Effector memory CD8-positive, alpha-beta T cell (primary cell): ENCODE measurements at regions not wholly inside any gene's neighbourhood (a gene's known extent, or its start where the extent isn't known, plus 50 kb on each side); places are given as distances from the start of the nearest gene placed in this dataset.

ENCODE experiments used
- ATAC-seq: fragments of 150-1000 bp; cut with Tn5 transposase; replicated peaks from 2 replicates; pipeline ENCODE4 v1.10.0; 2021; ENCODE audit warnings: mild to moderate bottlenecking, moderate library complexity
- DNase-seq, 3 experiments: peaks; one replicate each; pipeline ENCODE4 v3.0.0; 2021
- H3K27ac Mint-ChIP-seq, 2 donors: one replicate each; pipeline ENCODE4 v1.8.0; 2022; ENCODE audit warnings: mild to moderate bottlenecking in 2 of 2, mixed read lengths in 2 of 2, moderate library complexity in 2 of 2
- H3K27me3 Mint-ChIP-seq, 2 donors: one replicate each; pipeline ENCODE4 v1.8.0; 2022; ENCODE audit warnings: mixed read lengths in 2 of 2
- H3K36me3 Mint-ChIP-seq: one replicate; pipeline ENCODE4 v1.8.0; 2022; ENCODE audit warnings: mild to moderate bottlenecking, moderate library complexity, mixed read lengths; ENCODE audit not compliant: insufficient read depth
- H3K4me1 Mint-ChIP-seq, 2 donors: one replicate each; pipeline ENCODE4 v1.8.0; 2022; ENCODE audit warnings: low read depth in 2 of 2, mixed read lengths in 2 of 2
- H3K4me3 Mint-ChIP-seq, 2 donors: one replicate each; pipeline ENCODE4 v1.8.0; 2022; ENCODE audit warnings: mild to moderate bottlenecking in 2 of 2, mixed read lengths in 2 of 2, moderate library complexity in 2 of 2
- H3K9me3 Mint-ChIP-seq, 2 donors: one replicate each; pipeline ENCODE4 v1.8.0; 2022; ENCODE audit warnings: mixed read lengths in 2 of 2

- DNase-seq (no peak), ATAC-seq (no peak)
- Mint-ChIP-seq H3K27ac (no peak overlapping the region), H3K36me3 (no peaks in the 10 kb centered on the region), H3K4me3 (no peak overlapping the region), H3K9me3 (no peaks in the 10 kb centered on the region), H3K4me1 (peaks cover 4 to 6% of the 10 kb centered on the region in 2 donors), H3K27me3 (no peaks in the 10 kb centered on the region)
Measured at GRCh38 chr17:63150994-63151464, 185.0 kb downstream of the TANC2 start.

GRCh38 chr17:63151941-63152523, 186.0 kb downstream of the TANC2 start:
- DNase-seq (no peak), ATAC-seq (no peak)
- H3K36me3 Mint-ChIP-seq = no peaks in the 10 kb centered on the region
- peaks cover 4 to 9% of the 10 kb centered on the region in 2 donors for H3K4me1 Mint-ChIP-seq
- no peaks in the 10 kb centered on the region for H3K9me3 Mint-ChIP-seq
- peak overlapping the region in 1 of 2 donors; percentile 27 for H3K27ac Mint-ChIP-seq
- no peaks in the 10 kb centered on the region for H3K27me3 Mint-ChIP-seq
- no peak overlapping the region for H3K4me3 Mint-ChIP-seq

GRCh38 chr17:63153488-63153887, 187.5 kb downstream of the TANC2 start:
- no peak for ATAC-seq
- H3K4me3 Mint-ChIP-seq = no peak overlapping the region
- no peak for DNase-seq

GRCh38 chr17:63154586-63155244, 188.7 kb downstream of the TANC2 start:
- H3K27ac Mint-ChIP-seq = no peak overlapping the region
- ATAC-seq = no peak
- no peaks in the 10 kb centered on the region for H3K27me3 Mint-ChIP-seq
- no peak for DNase-seq
- H3K4me3 Mint-ChIP-seq = no peak overlapping the region
- no peaks in the 10 kb centered on the region for H3K36me3 Mint-ChIP-seq
- H3K4me1 Mint-ChIP-seq = peaks cover 4 to 9% of the 10 kb centered on the region in 2 donors
- no peaks in the 10 kb centered on the region for H3K9me3 Mint-ChIP-seq

More at GRCh38 chr17:63153488-63153887, 187.5 kb downstream of the TANC2 start:
- Mint-ChIP-seq H3K27ac (no peak overlapping the region), H3K9me3 (no peaks in the 10 kb centered on the region), H3K27me3 (no peaks in the 10 kb centered on the region), H3K4me1 (peaks cover 4 to 9% of the 10 kb centered on the region in 2 donors), H3K36me3 (no peaks in the 10 kb centered on the region)

- no peaks in the 10 kb centered on the region for H3K36me3 Mint-ChIP-seq
- no peak overlapping the region for H3K4me3 Mint-ChIP-seq
- no peaks in the 10 kb centered on the region for H3K9me3 Mint-ChIP-seq
- no peak overlapping the region for H3K27ac Mint-ChIP-seq
- no peak for DNase-seq
- no peak for ATAC-seq
- H3K4me1 Mint-ChIP-seq = peaks cover 0 to 6% of the 10 kb centered on the region in 2 donors
- no peaks in the 10 kb centered on the region for H3K27me3 Mint-ChIP-seq
Measured at GRCh38 chr17:63156986-63157385, 191.0 kb downstream of the TANC2 start.

GRCh38 chr17:63162406-63163157, 196.5 kb downstream of the TANC2 start:
- H3K27me3 Mint-ChIP-seq = no peaks in the 10 kb centered on the region
- no peaks in the 10 kb centered on the region for H3K36me3 Mint-ChIP-seq
- ATAC-seq = no peak
- H3K9me3 Mint-ChIP-seq = no peaks in the 10 kb centered on the region
- DNase-seq = no peak
- H3K4me3 Mint-ChIP-seq = no peak overlapping the region
- H3K4me1 Mint-ChIP-seq = no peaks in the 10 kb centered on the region
- no peak overlapping the region for H3K27ac Mint-ChIP-seq

- H3K27ac Mint-ChIP-seq = no peak overlapping the region
- no peaks in the 10 kb centered on the region for H3K4me1 Mint-ChIP-seq
- H3K27me3 Mint-ChIP-seq = no peaks in the 10 kb centered on the region
- no peak overlapping the region for H3K4me3 Mint-ChIP-seq
- no peaks in the 10 kb centered on the region for H3K9me3 Mint-ChIP-seq
- no peaks in the 10 kb centered on the region for H3K36me3 Mint-ChIP-seq
- ATAC-seq (no peak), DNase-seq (no peak)
Measured at GRCh38 chr17:63163158-63163520, 197.1 kb downstream of the TANC2 start.

- DNase-seq (no peak), ATAC-seq (no peak)
- H3K36me3 Mint-ChIP-seq = no peaks in the 10 kb centered on the region
- no peak overlapping the region for H3K4me3 Mint-ChIP-seq
- H3K4me1 Mint-ChIP-seq = no peaks in the 10 kb centered on the region
- no peak overlapping the region for H3K27ac Mint-ChIP-seq
- no peaks in the 10 kb centered on the region for H3K27me3 Mint-ChIP-seq
- no peaks in the 10 kb centered on the region for H3K9me3 Mint-ChIP-seq
Measured at GRCh38 chr17:63165400-63165799, 199.4 kb downstream of the TANC2 start.

- ATAC-seq (no peak), DNase-seq (no peak)
- no peaks in the 10 kb centered on the region for H3K36me3 Mint-ChIP-seq
- H3K4me1 Mint-ChIP-seq = no peaks in the 10 kb centered on the region
- no peak overlapping the region for H3K4me3 Mint-ChIP-seq
- H3K27me3 Mint-ChIP-seq = no peaks in the 10 kb centered on the region
- H3K27ac Mint-ChIP-seq = no peak overlapping the region
- no peaks in the 10 kb centered on the region for H3K9me3 Mint-ChIP-seq
Measured at GRCh38 chr17:63170795-63171194, 204.8 kb downstream of the TANC2 start.

GRCh38 chr17:63171428-63172393, 205.7 kb downstream of the TANC2 start:
- no peak overlapping the region for H3K27ac Mint-ChIP-seq
- no peaks in the 10 kb centered on the region for H3K36me3 Mint-ChIP-seq
- DNase-seq = no peak
- no peaks in the 10 kb centered on the region for H3K27me3 Mint-ChIP-seq
- H3K4me3 Mint-ChIP-seq = no peak overlapping the region
- H3K9me3 Mint-ChIP-seq = no peaks in the 10 kb centered on the region
- no peaks in the 10 kb centered on the region for H3K4me1 Mint-ChIP-seq
- no peak for ATAC-seq

GRCh38 chr17:63173450-63173849, 207.4 kb downstream of the TANC2 start:
- no peak for ATAC-seq
- H3K27ac Mint-ChIP-seq = no peak overlapping the region
- no peaks in the 10 kb centered on the region for H3K36me3 Mint-ChIP-seq
- no peaks in the 10 kb centered on the region for H3K27me3 Mint-ChIP-seq
- H3K9me3 Mint-ChIP-seq = no peaks in the 10 kb centered on the region
- DNase-seq = no peak
- H3K4me3 Mint-ChIP-seq = no peak overlapping the region
- H3K4me1 Mint-ChIP-seq = no peaks in the 10 kb centered on the region

GRCh38 chr17:63173903-63174302, 207.9 kb downstream of the TANC2 start:
- DNase-seq (no peak), ATAC-seq (no peak)
- Mint-ChIP-seq H3K36me3 (no peaks in the 10 kb centered on the region), H3K4me3 (no peak overlapping the region), H3K27me3 (no peaks in the 10 kb centered on the region), H3K9me3 (no peaks in the 10 kb centered on the region), H3K4me1 (no peaks in the 10 kb centered on the region), H3K27ac (no peak overlapping the region)

GRCh38 chr17:63178530-63178929, 212.5 kb downstream of the TANC2 start:
- no peak for DNase-seq

More at GRCh38 chr17:63178530-63178929, 212.5 kb downstream of the TANC2 start:
- no peak for ATAC-seq
- Mint-ChIP-seq H3K27me3 (no peaks in the 10 kb centered on the region), H3K4me3 (no peak overlapping the region), H3K4me1 (no peaks in the 10 kb centered on the region), H3K27ac (no peak overlapping the region), H3K36me3 (no peaks in the 10 kb centered on the region), H3K9me3 (no peaks in the 10 kb centered on the region)
